ENCODE measurements at regions not wholly inside any gene's neighbourhood (a gene's known extent, or its start where the extent isn't known, plus 50 kb on each side); places are given as distances from the start of the nearest gene placed in this dataset.

DNA sequence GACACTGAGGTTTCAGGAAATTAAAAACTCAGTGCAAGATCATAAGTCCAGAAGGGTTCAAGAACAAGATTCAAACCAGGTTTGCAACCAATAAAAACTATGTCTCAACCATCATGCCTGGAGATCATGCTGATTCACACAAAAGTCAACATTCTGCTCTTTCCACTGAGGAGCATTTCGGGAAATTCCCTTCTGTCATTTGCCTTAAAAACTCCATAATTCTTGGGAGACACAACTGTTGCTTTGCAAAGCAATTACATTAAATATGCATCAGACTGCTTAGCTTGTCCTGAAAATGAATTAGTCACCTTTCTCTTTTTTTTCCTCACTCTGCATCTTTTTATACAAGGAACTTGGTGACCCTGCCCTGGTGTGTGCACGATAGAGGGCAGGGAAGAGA, 275.9 kb upstream of the ZNF462 start:
- TF ChIP-seq, protein P1, sequence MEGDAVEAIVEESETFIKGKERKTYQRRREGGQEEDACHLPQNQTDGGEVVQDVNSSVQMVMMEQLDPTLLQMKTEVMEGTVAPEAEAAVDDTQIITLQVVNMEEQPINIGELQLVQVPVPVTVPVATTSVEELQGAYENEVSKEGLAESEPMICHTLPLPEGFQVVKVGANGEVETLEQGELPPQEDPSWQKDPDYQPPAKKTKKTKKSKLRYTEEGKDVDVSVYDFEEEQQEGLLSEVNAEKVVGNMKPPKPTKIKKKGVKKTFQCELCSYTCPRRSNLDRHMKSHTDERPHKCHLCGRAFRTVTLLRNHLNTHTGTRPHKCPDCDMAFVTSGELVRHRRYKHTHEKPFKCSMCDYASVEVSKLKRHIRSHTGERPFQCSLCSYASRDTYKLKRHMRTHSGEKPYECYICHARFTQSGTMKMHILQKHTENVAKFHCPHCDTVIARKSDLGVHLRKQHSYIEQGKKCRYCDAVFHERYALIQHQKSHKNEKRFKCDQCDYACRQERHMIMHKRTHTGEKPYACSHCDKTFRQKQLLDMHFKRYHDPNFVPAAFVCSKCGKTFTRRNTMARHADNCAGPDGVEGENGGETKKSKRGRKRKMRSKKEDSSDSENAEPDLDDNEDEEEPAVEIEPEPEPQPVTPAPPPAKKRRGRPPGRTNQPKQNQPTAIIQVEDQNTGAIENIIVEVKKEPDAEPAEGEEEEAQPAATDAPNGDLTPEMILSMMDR (IDR thresholded peaks at IDR 0.05; ENCODE audit: borderline replicate concordance, extremely low read depth, low read length, poor library complexity, severe bottlenecking) = no peak
- TF ChIP-seq EZH2 (IDR thresholded peaks at IDR 0.05; ENCODE audit: borderline replicate concordance, low read depth, low read length, severe bottlenecking) = no peak

All from DND-41 (cell line).